Vagina (tissue), 2 donors: ENCODE measurements at regions not wholly inside any gene's neighbourhood (a gene's known extent, or its start where the extent isn't known, plus 50 kb on each side); places are given as distances from the start of the nearest gene placed in this dataset.

Experiments
- DNase-seq, 2 donors: peaks; one replicate each; pipeline ENCODE4 v3.0.0-alpha.2; 2017; ENCODE audit errors: extremely low spot score in 2 of 2
- H3K27ac ChIP-seq: fragments of 200-600 bp; sonication (generic); one replicate; pipeline ENCODE4 v1.5.1; 2019
- H3K27me3 ChIP-seq: fragments of 200-600 bp; sonication (generic); one replicate; pipeline ENCODE4 v1.5.1; 2019
- H3K36me3 ChIP-seq, 2 donors: fragments of 200-600 bp; sonication (generic); one replicate each; pipeline ENCODE4 v1.5.1; 2017 to 2019
- H3K4me1 ChIP-seq: fragments of 200-600 bp; sonication (generic); one replicate; pipeline ENCODE4 v1.5.1; 2019
- H3K4me3 ChIP-seq, 2 donors: fragments of 200-600 bp; sonication (generic); 1 replicate in 1 of 2; 2 replicates in 1 of 2; pipeline ENCODE4 v1.5.1; 2016 to 2019
- H3K9me3 ChIP-seq: fragments of 200-600 bp; sonication (generic); one replicate; pipeline ENCODE4 v1.5.1; 2019
- POLR2A ChIP-seq, 2 donors: fragments of 450-650 bp; IDR thresholded peaks; one replicate each; pipeline ENCODE4 v1.6.1; 2017; ENCODE audit warnings: antibody characterized with exemption in 2 of 2, mild to moderate bottlenecking in 2 of 2, moderate library complexity in 2 of 2
- POLR2AphosphoS5 ChIP-seq, 2 donors: sonication (generic); formaldehyde crosslinking; IDR thresholded peaks; one replicate each; pipeline ENCODE4 v1.9.0; 2017; ENCODE audit warnings: antibody characterized with exemption in 2 of 2, mild to moderate bottlenecking in 2 of 2, low read depth in 1 of 2; ENCODE audit not compliant: insufficient read depth in 1 of 2
- intact Hi-C: fragments of 100-400 bp; cut with DNase I; formaldehyde crosslinking; loops from one replicate; pipeline ENCODE4 v1.15.1; 2023
- TF ChIP-seq, protein P1 (sequence below), 3 experiments: fragments of 450-650 bp in 2 of 3; fragments of 200-600 bp in 1 of 3; sonication (generic) in 1 of 3; IDR thresholded peaks; one replicate each; pipeline ENCODE4 v1.5.1; 2017 to 2019; ENCODE audit warnings: antibody characterized with exemption in 3 of 3, mild to moderate bottlenecking in 2 of 3, moderate library complexity in 2 of 3

DNA sequence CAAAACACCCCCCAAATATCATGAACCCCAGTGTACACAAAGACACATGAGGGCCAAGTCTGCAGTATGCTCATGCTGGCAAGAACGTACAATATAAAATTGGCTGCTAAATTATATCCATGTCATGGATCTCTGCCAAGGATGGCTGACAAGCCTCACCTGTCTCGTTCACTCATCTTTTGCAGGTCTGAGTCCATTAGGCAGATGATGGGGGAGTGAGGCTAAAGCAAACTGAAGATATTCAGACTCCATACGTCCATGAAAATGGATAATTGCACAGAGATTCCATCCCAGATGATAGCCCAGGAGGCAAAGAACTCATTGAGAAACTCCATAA lies 122.3 kb upstream of the PTPRG start:
- no peaks in the 10 kb centered on the region for H3K36me3 ChIP-seq
- H3K4me1 ChIP-seq: no peaks in the 10 kb centered on the region
- no peaks in the 10 kb centered on the region for H3K27me3 ChIP-seq
- H3K4me3 ChIP-seq: no peak overlapping the region
- H3K27ac ChIP-seq: no peak overlapping the region
- TF ChIP-seq POLR2A (IDR thresholded peaks at IDR 0.05) (no peak), POLR2AphosphoS5 (IDR thresholded peaks at IDR 0.05; ENCODE audit: insufficient read depth in 1 of 2, low read depth in 1 of 2) (no peak)
- TF ChIP-seq, protein P1, sequence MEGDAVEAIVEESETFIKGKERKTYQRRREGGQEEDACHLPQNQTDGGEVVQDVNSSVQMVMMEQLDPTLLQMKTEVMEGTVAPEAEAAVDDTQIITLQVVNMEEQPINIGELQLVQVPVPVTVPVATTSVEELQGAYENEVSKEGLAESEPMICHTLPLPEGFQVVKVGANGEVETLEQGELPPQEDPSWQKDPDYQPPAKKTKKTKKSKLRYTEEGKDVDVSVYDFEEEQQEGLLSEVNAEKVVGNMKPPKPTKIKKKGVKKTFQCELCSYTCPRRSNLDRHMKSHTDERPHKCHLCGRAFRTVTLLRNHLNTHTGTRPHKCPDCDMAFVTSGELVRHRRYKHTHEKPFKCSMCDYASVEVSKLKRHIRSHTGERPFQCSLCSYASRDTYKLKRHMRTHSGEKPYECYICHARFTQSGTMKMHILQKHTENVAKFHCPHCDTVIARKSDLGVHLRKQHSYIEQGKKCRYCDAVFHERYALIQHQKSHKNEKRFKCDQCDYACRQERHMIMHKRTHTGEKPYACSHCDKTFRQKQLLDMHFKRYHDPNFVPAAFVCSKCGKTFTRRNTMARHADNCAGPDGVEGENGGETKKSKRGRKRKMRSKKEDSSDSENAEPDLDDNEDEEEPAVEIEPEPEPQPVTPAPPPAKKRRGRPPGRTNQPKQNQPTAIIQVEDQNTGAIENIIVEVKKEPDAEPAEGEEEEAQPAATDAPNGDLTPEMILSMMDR (IDR thresholded peaks at IDR 0.05): no peak
- intact Hi-C loops: no loop called here
- DNase-seq: no peak
- no peaks in the 10 kb centered on the region for H3K9me3 ChIP-seq

- intact Hi-C loops: no loop called here
- no peak for DNase-seq
- TF ChIP-seq POLR2A (IDR thresholded peaks at IDR 0.05) (no peak), POLR2AphosphoS5 (IDR thresholded peaks at IDR 0.05; ENCODE audit: insufficient read depth in 1 of 2, low read depth in 1 of 2) (no peak)
- TF ChIP-seq, protein P1 (IDR thresholded peaks at IDR 0.05): no peak
- H3K4me1 ChIP-seq: no peaks in the 10 kb centered on the region
- no peak overlapping the region for H3K4me3 ChIP-seq
- no peak overlapping the region for H3K27ac ChIP-seq
- no peaks in the 10 kb centered on the region for H3K27me3 ChIP-seq
- no peaks in the 10 kb centered on the region for H3K9me3 ChIP-seq
- no peaks in the 10 kb centered on the region for H3K36me3 ChIP-seq
These were observed 118.7 kb upstream of the PTPRG start for GRCh38 chr3:61442696-61443095.

- Histone ChIP-seq H3K27me3 (no peaks in the 10 kb centered on the region), H3K9me3 (no peaks in the 10 kb centered on the region), H3K4me3 (no peak overlapping the region), H3K27ac (no peak overlapping the region), H3K36me3 (no peaks in the 10 kb centered on the region), H3K4me1 (no peaks in the 10 kb centered on the region)
- intact Hi-C loops: no loop called here
- TF ChIP-seq POLR2A (IDR thresholded peaks at IDR 0.05): no peak
- TF ChIP-seq, protein P1 (IDR thresholded peaks at IDR 0.05): no peak
- TF ChIP-seq POLR2AphosphoS5 (IDR thresholded peaks at IDR 0.05; ENCODE audit: insufficient read depth in 1 of 2, low read depth in 1 of 2): no peak
- no peak for DNase-seq
These were observed 117.5 kb upstream of the PTPRG start for GRCh38 chr3:61443886-61444285.

DNA sequence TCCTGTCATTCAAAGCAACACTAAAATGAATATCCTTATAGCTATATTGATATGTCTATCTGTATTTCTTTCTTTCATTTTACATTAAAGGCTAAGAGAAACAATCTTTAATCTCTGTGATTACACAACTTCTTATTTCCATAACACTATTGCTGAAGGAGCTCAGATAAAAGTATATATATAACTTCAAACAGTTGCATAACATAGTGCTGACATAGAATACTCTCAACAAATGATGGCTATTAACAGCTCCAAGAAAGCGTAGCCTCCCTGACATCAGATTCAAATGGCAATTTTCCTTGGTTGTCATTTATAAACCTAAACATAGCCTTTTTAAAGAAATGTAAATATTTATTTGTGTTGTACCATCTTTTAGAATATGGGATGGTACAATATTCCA lies 116.6 kb upstream of the PTPRG start:
- intact Hi-C loops: no loop called here
- TF ChIP-seq, protein P1 (IDR thresholded peaks at IDR 0.05): no peak
- TF ChIP-seq POLR2A (IDR thresholded peaks at IDR 0.05) (no peak), POLR2AphosphoS5 (IDR thresholded peaks at IDR 0.05; ENCODE audit: insufficient read depth in 1 of 2, low read depth in 1 of 2) (no peak)
- no peaks in the 10 kb centered on the region for H3K9me3 ChIP-seq
- no peak for DNase-seq
- H3K4me3 ChIP-seq: no peak overlapping the region
- H3K4me1 ChIP-seq: no peaks in the 10 kb centered on the region
- H3K27ac ChIP-seq: no peak overlapping the region
- no peaks in the 10 kb centered on the region for H3K27me3 ChIP-seq
- no peaks in the 10 kb centered on the region for H3K36me3 ChIP-seq

- TF ChIP-seq, protein P1 (IDR thresholded peaks at IDR 0.05): no peak
- TF ChIP-seq POLR2A (IDR thresholded peaks at IDR 0.05): no peak
- TF ChIP-seq POLR2AphosphoS5 (IDR thresholded peaks at IDR 0.05; ENCODE audit: insufficient read depth in 1 of 2, low read depth in 1 of 2): no peak
- Histone ChIP-seq H3K36me3 (no peaks in the 10 kb centered on the region), H3K4me1 (no peaks in the 10 kb centered on the region), H3K27me3 (no peaks in the 10 kb centered on the region), H3K4me3 (no peak overlapping the region), H3K27ac (no peak overlapping the region), H3K9me3 (no peaks in the 10 kb centered on the region)
- intact Hi-C loops: no loop called here
- no peak for DNase-seq
These were observed 115.4 kb upstream of the PTPRG start for GRCh38 chr3:61445924-61446323.
